H9 (cell line): ENCODE measurements at regions not wholly inside any gene's neighbourhood (a gene's known extent, or its start where the extent isn't known, plus 50 kb on each side); places are given as distances from the start of the nearest gene placed in this dataset.

Source experiments
- DNase-seq: peaks from one replicate; pipeline ENCODE4 v3.0.0-alpha.2; 2017
- H2AFZ ChIP-seq: one replicate; pipeline ENCODE4 v1.6.1; 2013; ENCODE audit warnings: mild to moderate bottlenecking, low read length, control low read depth, moderate library complexity
- H2AK5ac ChIP-seq: 2 replicates; pipeline ENCODE4 v1.6.1; 2013; ENCODE audit warnings: low read length, control low read depth, mixed read lengths; ENCODE audit not compliant: insufficient read length
- H2BK120ac ChIP-seq: one replicate; pipeline ENCODE4 v1.6.1; 2013; ENCODE audit warnings: low read depth, mild to moderate bottlenecking, low read length, control low read depth, inconsistent platforms; ENCODE audit not compliant: poor library complexity, severe bottlenecking
- H2BK12ac ChIP-seq: 2 replicates; pipeline ENCODE4 v1.6.1; 2013; ENCODE audit warnings: low read length, control low read depth, mixed read lengths, low read depth; ENCODE audit not compliant: insufficient read length
- H2BK15ac ChIP-seq: 2 replicates; pipeline ENCODE4 v1.6.1; 2013; ENCODE audit warnings: low read depth, low read length, control low read depth
- H2BK20ac ChIP-seq: one replicate; pipeline ENCODE4 v1.6.1; 2013; ENCODE audit warnings: low read depth, mild to moderate bottlenecking, low read length, control low read depth, inconsistent platforms; ENCODE audit not compliant: poor library complexity, severe bottlenecking
- H2BK5ac ChIP-seq: 2 replicates; pipeline ENCODE4 v1.6.1; 2013; ENCODE audit warnings: low read length, control low read depth, mixed read lengths; ENCODE audit not compliant: insufficient read length
- H3K14ac ChIP-seq: 2 replicates; pipeline ENCODE4 v1.6.1; 2013; ENCODE audit warnings: low read length, control low read depth; ENCODE audit not compliant: insufficient read depth
- H3K18ac ChIP-seq: 2 replicates; pipeline ENCODE4 v1.6.1; 2013; ENCODE audit warnings: low read depth, mild to moderate bottlenecking, mixed read lengths, low read length, control low read depth; ENCODE audit not compliant: insufficient read length
- H3K23ac ChIP-seq: 2 replicates; pipeline ENCODE4 v1.6.1; 2013; ENCODE audit warnings: low read length, control low read depth, mixed read lengths, low read depth; ENCODE audit not compliant: insufficient read length
- H3K23me2 ChIP-seq: 2 replicates; pipeline ENCODE4 v1.6.1; 2013; ENCODE audit warnings: low read depth, mild to moderate bottlenecking, mixed read lengths, low read length, control low read depth; ENCODE audit not compliant: insufficient read length, poor library complexity, severe bottlenecking
- H3K27ac ChIP-seq: 2 replicates; pipeline ENCODE4 v1.5.1; 2013; ENCODE audit warnings: low read length, control low read depth, mixed read lengths, low read depth; ENCODE audit not compliant: insufficient read length
- H3K27me3 ChIP-seq: 2 replicates; pipeline ENCODE4 v1.6.1; 2013; ENCODE audit warnings: low read length, control low read depth, inconsistent platforms; ENCODE audit not compliant: insufficient read depth
- H3K4ac ChIP-seq: 2 replicates; pipeline ENCODE4 v1.6.1; 2013; ENCODE audit warnings: low read depth, mild to moderate bottlenecking, control low read depth, inconsistent platforms, low read length, moderate library complexity
- H3K4me1 ChIP-seq: 2 replicates; pipeline ENCODE4 v1.6.1; 2013; ENCODE audit warnings: low read length, control low read depth, inconsistent platforms; ENCODE audit not compliant: insufficient read depth
- H3K4me2 ChIP-seq: 2 replicates; pipeline ENCODE4 v1.6.1; 2013; ENCODE audit warnings: low read length, control low read depth, mixed read lengths; ENCODE audit not compliant: insufficient read length, insufficient read depth
- H3K56ac ChIP-seq: 2 replicates; pipeline ENCODE4 v1.6.1; 2013; ENCODE audit warnings: low read depth, mild to moderate bottlenecking, mixed read lengths, low read length, control low read depth; ENCODE audit not compliant: insufficient read length
- H3K79me1 ChIP-seq: 2 replicates; pipeline ENCODE4 v1.6.1; 2013; ENCODE audit warnings: low read depth, mild to moderate bottlenecking, moderate library complexity, low read length, control low read depth, inconsistent platforms; ENCODE audit not compliant: insufficient read depth, poor library complexity, severe bottlenecking
- H3K79me2 ChIP-seq: 2 replicates; pipeline ENCODE4 v1.6.1; 2013; ENCODE audit warnings: low read length, control low read depth, inconsistent platforms; ENCODE audit not compliant: insufficient read depth
- H3K9ac ChIP-seq: 2 replicates; pipeline ENCODE4 v1.6.1; 2013; ENCODE audit warnings: low read length, control low read depth, mixed read lengths; ENCODE audit not compliant: insufficient read length; ENCODE audit errors: extremely low read depth
- H3K9me3 ChIP-seq: one replicate; pipeline ENCODE4 v1.6.1; 2013; ENCODE audit warnings: low read depth, low read length, inconsistent platforms; ENCODE audit not compliant: control insufficient read depth
- H3T11ph ChIP-seq: one replicate; pipeline ENCODE4 v1.6.1; 2013; ENCODE audit warnings: mild to moderate bottlenecking, low read length, control low read depth, inconsistent platforms
- H4K20me1 ChIP-seq: one replicate; pipeline ENCODE4 v1.6.1; 2013; ENCODE audit not compliant: control insufficient read depth, insufficient read length, insufficient read depth
- H4K5ac ChIP-seq: 2 replicates; pipeline ENCODE4 v1.6.1; 2013; ENCODE audit warnings: low read depth, mild to moderate bottlenecking, mixed read lengths, low read length, control low read depth; ENCODE audit not compliant: insufficient read length
- H4K8ac ChIP-seq: replicated peaks from 2 replicates; pipeline ENCODE4 v1.6.1; 2013; ENCODE audit warnings: low read length, control low read depth, mixed read lengths, low read depth; ENCODE audit not compliant: insufficient read length
- H4K91ac ChIP-seq: 2 replicates; pipeline ENCODE4 v1.6.1; 2013; ENCODE audit warnings: low read depth, mild to moderate bottlenecking, moderate library complexity, mixed read lengths, low read length, control low read depth; ENCODE audit not compliant: insufficient read length
- H3K27ac Mint-ChIP-seq, 3 experiments: 2 replicates in 2 of 3; 3 replicates in 1 of 3; pipeline ENCODE4 v1.8.0; 2020 to 2021; ENCODE audit warnings: mixed read lengths in 3 of 3, mild to moderate bottlenecking in 1 of 3, moderate library complexity in 1 of 3
- H3K27me3 Mint-ChIP-seq: 2 replicates; pipeline ENCODE4 v1.8.0; 2021; ENCODE audit warnings: low read depth, mild to moderate bottlenecking, moderate library complexity, mixed read lengths
- H3K36me3 Mint-ChIP-seq, 3 experiments: 2 replicates in 2 of 3; 3 replicates in 1 of 3; pipeline ENCODE4 v1.8.0; 2020 to 2021; ENCODE audit warnings: low read depth in 3 of 3, mixed read lengths in 3 of 3; ENCODE audit not compliant: insufficient read depth in 1 of 3
- H3K4me1 Mint-ChIP-seq, 2 experiments: 2 replicates each; pipeline ENCODE4 v1.8.0; 2020; ENCODE audit warnings: mixed read lengths in 2 of 2
- H3K4me3 Mint-ChIP-seq, 2 experiments: 2 replicates in 1 of 2; 3 replicates in 1 of 2; pipeline ENCODE4 v1.8.0; 2020 to 2021; ENCODE audit warnings: mild to moderate bottlenecking in 2 of 2, mixed read lengths in 2 of 2, moderate library complexity in 1 of 2
- H3K9me3 Mint-ChIP-seq, 2 experiments: 2 replicates in 1 of 2; 3 replicates in 1 of 2; pipeline ENCODE4 v1.8.0; 2020; ENCODE audit warnings: mild to moderate bottlenecking in 2 of 2, mixed read lengths in 2 of 2, moderate library complexity in 1 of 2
- CTCF ChIP-seq: fragments of 200-600 bp; sonication (generic); conservative IDR thresholded peaks from 3 replicates; pipeline ENCODE4 v1.8.0; 2021; ENCODE audit warnings: antibody characterized with exemption, mild to moderate bottlenecking
- WGBS: extraction: QIAGEN DNeasy Blood & Tissue Kit; methylation state at CpG from one replicate; pipeline ENCODE4 v1.1.7; 2013; ENCODE audit warnings: missing lambda C conversion rate, low lambda C conversion rate, mixed read lengths; ENCODE audit not compliant: insufficient read length; ENCODE audit errors: extremely low coverage; 5-methylcytosine and 5-hydroxymethylcytosine counted together

- Histone ChIP-seq H2AFZ (no peak overlapping the region), H3K23ac (no peak overlapping the region), H4K20me1 (peaks cover 3% of the 10 kb centered on the region), H3K79me2 (no peaks in the 10 kb centered on the region), H2AK5ac (no peak overlapping the region), H3K14ac (no peak overlapping the region), H4K8ac (no peak overlapping the region), H2BK15ac (no peak overlapping the region), H2BK120ac (no peak overlapping the region), H2BK5ac (no peak overlapping the region), H3K79me1 (no peaks in the 10 kb centered on the region), H3K18ac (no peak overlapping the region), H3K9ac (no peak overlapping the region), H3K56ac (no peak overlapping the region), H3T11ph (no peak overlapping the region), H3K4ac (no peak overlapping the region), H4K5ac (no peak overlapping the region), H3K4me2 (no peak overlapping the region), H3K27me3 (no peaks in the 10 kb centered on the region), H4K91ac (no peak overlapping the region), H3K23me2 (no peaks in the 10 kb centered on the region), H3K4me1 (0 out of 2 replicates have a peak, but pooled peaks cover 2% of the 10 kb centered on the region), H2BK20ac (no peak overlapping the region), H2BK12ac (no peak overlapping the region), H3K9me3 (no peaks in the 10 kb centered on the region), H3K27ac (no peak overlapping the region)
- peaks cover 4 to 5% of the 10 kb centered on the region in 2 experiments; a peak in 3 of 4 replicates for H3K4me1 Mint-ChIP-seq
- whole genome bisulfite sequencing, result no CpG with 5 or more reads among the region's 1 CpG
- H3K9me3 Mint-ChIP-seq, result peaks cover 14 to 28% of the 10 kb centered on the region in 2 experiments
- TF ChIP-seq CTCF, result no peak
- H3K4me3 Mint-ChIP-seq, result no peak overlapping the region
- peaks cover 3% of the 10 kb centered on the region; the same call in 1 of the 2 replicates for H3K27me3 Mint-ChIP-seq
- H3K36me3 Mint-ChIP-seq, result no peaks in the 10 kb centered on the region; a peak in 1 of 7 replicates
- DNase-seq, result no peak
- H3K27ac Mint-ChIP-seq, result no peak overlapping the region
Observed at GRCh38 chr2:9734308-9734707, 103.5 kb upstream of the YWHAQ start.
